Coronary artery (tissue), 2 donors: ENCODE measurements at regions not wholly inside any gene's neighbourhood (a gene's known extent, or its start where the extent isn't known, plus 50 kb on each side); places are given as distances from the start of the nearest gene placed in this dataset.

Source experiments
- DNase-seq: peaks from one replicate; pipeline ENCODE4 v3.0.0-alpha.2; 2017; ENCODE audit warnings: low spot score
- H3K27ac ChIP-seq, 2 donors: fragments of 200-600 bp; sonication (generic); one replicate each; pipeline ENCODE4 v1.5.1; 2016 to 2019
- H3K4me3 ChIP-seq: fragments of 200-600 bp; sonication (generic); 2 replicates; pipeline ENCODE4 v1.5.1; 2016; ENCODE audit warnings: mild to moderate bottlenecking, moderate library complexity
- CTCF ChIP-seq: fragments of 200-600 bp; sonication (generic); IDR thresholded peaks from one replicate; pipeline ENCODE4 v1.5.1; 2019; ENCODE audit warnings: antibody characterized with exemption

- TF ChIP-seq CTCF: no peak
- H3K4me3 ChIP-seq: no peak overlapping the region
- DNase-seq: no peak
- H3K27ac ChIP-seq: no peak overlapping the region
Observed at GRCh38 chr12:16692099-16692498, 86.1 kb upstream of the LMO3 start.

GRCh38 chr12:16691624-16692023 lies 85.7 kb upstream of the LMO3 start:
- no peak for DNase-seq
- H3K4me3 ChIP-seq: no peak overlapping the region
- no peak for TF ChIP-seq CTCF
- no peak overlapping the region for H3K27ac ChIP-seq

- no peak overlapping the region for H3K27ac ChIP-seq
- TF ChIP-seq CTCF: no peak
- H3K4me3 ChIP-seq: no peak overlapping the region
Observed at GRCh38 chr12:16688200-16688599, 82.2 kb upstream of the LMO3 start.

GRCh38 chr12:16685107-16685506 lies 79.1 kb upstream of the LMO3 start:
- Histone ChIP-seq H3K27ac (no peak overlapping the region), H3K4me3 (no peak overlapping the region)
- TF ChIP-seq CTCF: no peak
- DNase-seq: no peak

More at GRCh38 chr12:16688200-16688599, 82.2 kb upstream of the LMO3 start:
- DNase-seq: no peak

- no peak overlapping the region for H3K27ac ChIP-seq
- no peak overlapping the region for H3K4me3 ChIP-seq
- no peak for TF ChIP-seq CTCF
- no peak for DNase-seq
Observed at GRCh38 chr12:16681196-16681595, 75.2 kb upstream of the LMO3 start.

GRCh38 chr12:16675438-16675837 lies 69.5 kb upstream of the LMO3 start:
- no peak for DNase-seq
- Histone ChIP-seq H3K4me3 (no peak overlapping the region), H3K27ac (no peak overlapping the region)
- no peak for TF ChIP-seq CTCF

- Histone ChIP-seq H3K27ac (no peak overlapping the region), H3K4me3 (no peak overlapping the region)
- no peak for TF ChIP-seq CTCF
- DNase-seq: no peak
Observed at GRCh38 chr12:16674885-16675284, 68.9 kb upstream of the LMO3 start.
